Breast epithelium (tissue), 3 donors: ENCODE measurements at regions not wholly inside any gene's neighbourhood (a gene's known extent, or its start where the extent isn't known, plus 50 kb on each side); places are given as distances from the start of the nearest gene placed in this dataset.

Source experiments
- CTCF ChIP-seq, 3 donors: fragments of 450-650 bp; IDR thresholded peaks; one replicate each; pipeline ENCODE4 v1.5.1; 2016 to 2017; ENCODE audit warnings: antibody characterized with exemption in 3 of 3, mild to moderate bottlenecking in 3 of 3, moderate library complexity in 3 of 3
- POLR2A ChIP-seq: fragments of 450-650 bp; IDR thresholded peaks from one replicate; pipeline ENCODE4 v1.6.1; 2016; ENCODE audit warnings: antibody characterized with exemption, mild to moderate bottlenecking, moderate library complexity
- POLR2AphosphoS5 ChIP-seq, 3 donors: sonication (generic); formaldehyde crosslinking; IDR thresholded peaks; one replicate each; pipeline ENCODE4 v1.6.1; 2017; ENCODE audit warnings: antibody characterized with exemption in 3 of 3

GRCh38 chr12:118853634-118854033 lies 127.7 kb upstream of the SRRM4 start:
- TF ChIP-seq CTCF (IDR thresholded peaks at IDR 0.05) (no peak), POLR2A (no peak), POLR2AphosphoS5 (IDR thresholded peaks at IDR 0.05) (no peak)
